Fibroblast of lung (primary cell): ENCODE measurements at regions not wholly inside any gene's neighbourhood (a gene's known extent, or its start where the extent isn't known, plus 50 kb on each side); places are given as distances from the start of the nearest gene placed in this dataset.

Experiments
- DNase-seq, 2 donors: peaks; one replicate each; pipeline versions ENCODE4 v3.0.0 to v3.0.0-alpha.2; 2010; ENCODE audit warnings: low read depth in 2 of 2
- H2AFZ ChIP-seq: 2 replicates; pipeline ENCODE4 v1.5.1; 2012; ENCODE audit warnings: low read length, control low read depth, inconsistent platforms
- H3K27ac ChIP-seq: 2 replicates; pipeline ENCODE4 v1.5.1; 2011; ENCODE audit warnings: low read length, control low read depth; ENCODE audit not compliant: insufficient read depth
- H3K27me3 ChIP-seq: 2 replicates; pipeline ENCODE4 v1.5.1; 2011; ENCODE audit warnings: mild to moderate bottlenecking, low read length; ENCODE audit not compliant: control insufficient read depth, insufficient read depth
- H3K36me3 ChIP-seq: 2 replicates; pipeline ENCODE4 v1.5.1; 2011; ENCODE audit warnings: low read length; ENCODE audit not compliant: control insufficient read depth, insufficient read depth
- H3K4me1 ChIP-seq: 2 replicates; pipeline ENCODE4 v1.5.1; 2011; ENCODE audit warnings: low read length; ENCODE audit not compliant: control insufficient read depth, insufficient read depth; ENCODE audit errors: extremely low read depth
- H3K4me2 ChIP-seq: 2 replicates; pipeline ENCODE4 v1.5.1; 2011; ENCODE audit warnings: low read length, control low read depth; ENCODE audit not compliant: insufficient read depth; ENCODE audit errors: extremely low read depth
- H3K4me3 ChIP-seq, 4 experiments: fragments of 200-600 bp in 1 of 4; sonication (generic) in 1 of 4; replicated peaks in 1 of 4; 2 replicates each; pipeline ENCODE4 v1.5.1; 2011 to 2016; ENCODE audit warnings: low read length in 4 of 4, low read depth in 3 of 4, mild to moderate bottlenecking in 3 of 4, control low read depth in 2 of 4, inconsistent platforms in 1 of 4, mixed read lengths in 1 of 4; ENCODE audit not compliant: insufficient read depth in 1 of 4; ENCODE audit errors: control extremely low read depth in 1 of 4
- H3K79me2 ChIP-seq: 2 replicates; pipeline ENCODE4 v1.5.1; 2012; ENCODE audit warnings: mild to moderate bottlenecking, low read length, inconsistent platforms; ENCODE audit not compliant: control insufficient read depth, insufficient read depth
- H3K9ac ChIP-seq: 2 replicates; pipeline ENCODE4 v1.5.1; 2011; ENCODE audit warnings: mild to moderate bottlenecking, low read length, control low read depth; ENCODE audit not compliant: insufficient read depth
- H3K9me3 ChIP-seq: 2 replicates; pipeline ENCODE4 v1.5.1; 2012; ENCODE audit warnings: low read depth, low read length; ENCODE audit not compliant: control insufficient read depth, insufficient read depth
- H4K20me1 ChIP-seq: 2 replicates; pipeline ENCODE4 v1.5.1; 2011; ENCODE audit warnings: low read length; ENCODE audit not compliant: control insufficient read depth, insufficient read depth; ENCODE audit errors: extremely low read depth
- EZH2 ChIP-seq: IDR thresholded peaks from 2 replicates; pipeline ENCODE4 v1.5.1; 2012; ENCODE audit warnings: low read length, control low read depth, mild to moderate bottlenecking; ENCODE audit errors: missing control alignments
- TF ChIP-seq, protein P1 (sequence below), 2 donors: IDR thresholded peaks in 1 of 2; conservative IDR thresholded peaks in 1 of 2; 1 replicate in 1 of 2; 2 replicates in 1 of 2; pipeline ENCODE4 v1.5.1; 2011 to 2012; ENCODE audit warnings: low read length in 2 of 2, control low read depth in 1 of 2, inconsistent platforms in 1 of 2, low read depth in 1 of 2, mild to moderate bottlenecking in 1 of 2

DNA sequence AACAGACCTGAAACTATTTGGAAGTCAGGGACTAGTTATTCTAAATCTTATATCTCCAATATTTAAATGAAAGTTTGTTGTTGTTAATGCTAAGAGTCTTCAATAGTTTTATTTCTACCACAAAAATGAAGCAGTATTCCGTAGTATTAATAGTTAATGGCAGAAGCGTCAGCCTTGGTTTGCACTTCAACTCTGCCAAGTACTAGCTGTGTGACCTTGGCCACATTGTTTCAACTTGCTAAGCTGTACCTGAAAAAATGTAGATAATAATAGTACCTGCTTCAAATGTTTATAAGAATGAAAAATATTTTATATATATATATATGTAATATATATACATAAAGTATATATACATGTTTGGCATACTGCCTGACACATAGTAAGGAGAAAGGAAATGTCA lies 354.6 kb upstream of the SATB1 start:
- Histone ChIP-seq H3K27me3 (no peaks in the 10 kb centered on the region), H3K9me3 (no peaks in the 10 kb centered on the region), H3K36me3 (no peaks in the 10 kb centered on the region), H3K4me2 (no peak overlapping the region), H3K27ac (no peak overlapping the region), H4K20me1 (no peaks in the 10 kb centered on the region), H2AFZ (no peak overlapping the region), H3K9ac (no peak overlapping the region), H3K79me2 (no peaks in the 10 kb centered on the region), H3K4me3 (no peak overlapping the region), H3K4me1 (no peaks in the 10 kb centered on the region)
- TF ChIP-seq, protein P1, sequence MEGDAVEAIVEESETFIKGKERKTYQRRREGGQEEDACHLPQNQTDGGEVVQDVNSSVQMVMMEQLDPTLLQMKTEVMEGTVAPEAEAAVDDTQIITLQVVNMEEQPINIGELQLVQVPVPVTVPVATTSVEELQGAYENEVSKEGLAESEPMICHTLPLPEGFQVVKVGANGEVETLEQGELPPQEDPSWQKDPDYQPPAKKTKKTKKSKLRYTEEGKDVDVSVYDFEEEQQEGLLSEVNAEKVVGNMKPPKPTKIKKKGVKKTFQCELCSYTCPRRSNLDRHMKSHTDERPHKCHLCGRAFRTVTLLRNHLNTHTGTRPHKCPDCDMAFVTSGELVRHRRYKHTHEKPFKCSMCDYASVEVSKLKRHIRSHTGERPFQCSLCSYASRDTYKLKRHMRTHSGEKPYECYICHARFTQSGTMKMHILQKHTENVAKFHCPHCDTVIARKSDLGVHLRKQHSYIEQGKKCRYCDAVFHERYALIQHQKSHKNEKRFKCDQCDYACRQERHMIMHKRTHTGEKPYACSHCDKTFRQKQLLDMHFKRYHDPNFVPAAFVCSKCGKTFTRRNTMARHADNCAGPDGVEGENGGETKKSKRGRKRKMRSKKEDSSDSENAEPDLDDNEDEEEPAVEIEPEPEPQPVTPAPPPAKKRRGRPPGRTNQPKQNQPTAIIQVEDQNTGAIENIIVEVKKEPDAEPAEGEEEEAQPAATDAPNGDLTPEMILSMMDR (conservative IDR thresholded peaks at IDR 0.05 in 1 of 2, IDR thresholded peaks at IDR 0.05 in 1 of 2; ENCODE audit: low read depth in 1 of 2, low read length in 2 of 2): no peak
- no peak for TF ChIP-seq EZH2
- DNase-seq: no peak

DNA sequence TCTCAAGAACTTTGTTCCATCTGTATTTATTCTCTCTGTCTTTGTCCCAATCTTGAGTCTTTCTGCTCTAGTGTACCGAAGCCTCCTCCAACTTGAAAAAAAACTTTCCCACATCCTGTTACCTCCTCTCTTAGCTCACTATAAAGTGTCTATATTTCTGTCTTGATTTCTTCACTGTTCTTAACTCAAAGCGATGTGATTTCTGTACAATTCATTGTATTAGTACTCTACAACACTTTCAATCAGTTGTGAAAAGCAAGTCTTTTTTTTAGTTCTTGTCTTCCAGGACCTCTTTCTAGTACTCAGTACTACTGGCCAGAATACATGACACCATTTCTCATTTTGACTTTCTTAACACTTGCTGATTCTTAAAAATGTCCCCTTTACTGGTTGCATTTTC lies 353.5 kb upstream of the SATB1 start:
- no peak overlapping the region for H2AFZ ChIP-seq
- no peaks in the 10 kb centered on the region for H3K27me3 ChIP-seq
- H3K4me1 ChIP-seq: no peaks in the 10 kb centered on the region
- H3K9ac ChIP-seq: no peak overlapping the region
- H3K9me3 ChIP-seq: no peaks in the 10 kb centered on the region
- H3K79me2 ChIP-seq: no peaks in the 10 kb centered on the region
- H3K36me3 ChIP-seq: no peaks in the 10 kb centered on the region
- no peak for TF ChIP-seq EZH2
- DNase-seq: no peak
- H3K4me2 ChIP-seq: no peak overlapping the region
- H4K20me1 ChIP-seq: no peaks in the 10 kb centered on the region
- H3K4me3 ChIP-seq: no peak overlapping the region
- H3K27ac ChIP-seq: no peak overlapping the region

DNA sequence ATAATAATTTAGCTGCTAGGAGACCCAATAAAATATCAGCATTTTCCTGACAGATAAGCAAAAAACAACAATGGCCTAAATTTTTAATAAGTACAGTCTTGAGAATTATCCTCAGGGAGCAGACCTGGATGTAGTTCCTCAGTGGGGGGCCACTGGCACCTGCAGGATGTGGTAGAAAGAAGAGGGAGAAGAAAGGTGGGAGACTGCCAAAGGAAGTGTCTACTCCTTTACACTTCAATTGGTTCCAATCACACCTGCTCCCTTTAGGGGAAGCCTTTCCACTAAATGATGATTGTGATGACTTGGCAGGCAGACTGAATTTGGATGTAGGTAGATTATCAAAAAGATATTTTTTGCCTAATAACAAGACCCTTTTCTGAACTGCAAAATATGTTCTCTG lies 353.0 kb upstream of the SATB1 start:
- H3K4me2 ChIP-seq: no peak overlapping the region
- no peak overlapping the region for H3K4me3 ChIP-seq
- no peaks in the 10 kb centered on the region for H3K4me1 ChIP-seq
- H3K9me3 ChIP-seq: no peaks in the 10 kb centered on the region
- no peak overlapping the region for H2AFZ ChIP-seq
- DNase-seq: no peak
- no peaks in the 10 kb centered on the region for H3K27me3 ChIP-seq
- no peaks in the 10 kb centered on the region for H4K20me1 ChIP-seq
- H3K79me2 ChIP-seq: no peaks in the 10 kb centered on the region
- TF ChIP-seq, protein P1 (conservative IDR thresholded peaks at IDR 0.05 in 1 of 2, IDR thresholded peaks at IDR 0.05 in 1 of 2; ENCODE audit: low read depth in 1 of 2, low read length in 2 of 2): no peak
- no peak for TF ChIP-seq EZH2
- H3K27ac ChIP-seq: no peak overlapping the region
- H3K36me3 ChIP-seq: no peaks in the 10 kb centered on the region
- no peak overlapping the region for H3K9ac ChIP-seq

DNA sequence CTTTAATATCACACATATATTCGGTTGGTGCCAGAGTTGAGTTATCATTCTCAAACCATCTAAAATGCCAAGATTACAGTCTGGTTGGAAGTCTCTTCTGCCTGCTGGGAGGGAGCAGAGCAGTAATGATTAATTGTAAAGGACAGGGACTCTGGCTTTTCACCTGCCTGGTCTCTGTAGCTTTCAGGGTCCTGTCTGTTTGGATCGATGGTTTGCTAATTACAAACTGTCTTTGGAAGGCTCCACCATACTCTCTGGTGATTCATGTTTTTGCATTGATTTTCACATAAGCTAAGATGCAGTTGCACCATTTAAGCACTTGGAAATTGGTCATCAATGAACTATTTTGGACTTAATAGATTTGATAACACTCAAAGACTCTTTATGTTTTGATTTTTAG lies 350.4 kb upstream of the SATB1 start:
- no peak overlapping the region for H3K27ac ChIP-seq
- no peak for TF ChIP-seq EZH2
- H3K9ac ChIP-seq: no peak overlapping the region
- H3K4me3 ChIP-seq: no peak overlapping the region
- H3K36me3 ChIP-seq: no peaks in the 10 kb centered on the region
- H3K4me2 ChIP-seq: no peak overlapping the region
- H3K27me3 ChIP-seq: no peaks in the 10 kb centered on the region
- no peaks in the 10 kb centered on the region for H4K20me1 ChIP-seq
- H3K9me3 ChIP-seq: no peaks in the 10 kb centered on the region
- H3K4me1 ChIP-seq: no peaks in the 10 kb centered on the region
- no peaks in the 10 kb centered on the region for H3K79me2 ChIP-seq
- no peak overlapping the region for H2AFZ ChIP-seq
- no peak for DNase-seq
